ENCODE measurements at regions not wholly inside any gene's neighbourhood (a gene's known extent, or its start where the extent isn't known, plus 50 kb on each side); places are given as distances from the start of the nearest gene placed in this dataset.

DNA sequence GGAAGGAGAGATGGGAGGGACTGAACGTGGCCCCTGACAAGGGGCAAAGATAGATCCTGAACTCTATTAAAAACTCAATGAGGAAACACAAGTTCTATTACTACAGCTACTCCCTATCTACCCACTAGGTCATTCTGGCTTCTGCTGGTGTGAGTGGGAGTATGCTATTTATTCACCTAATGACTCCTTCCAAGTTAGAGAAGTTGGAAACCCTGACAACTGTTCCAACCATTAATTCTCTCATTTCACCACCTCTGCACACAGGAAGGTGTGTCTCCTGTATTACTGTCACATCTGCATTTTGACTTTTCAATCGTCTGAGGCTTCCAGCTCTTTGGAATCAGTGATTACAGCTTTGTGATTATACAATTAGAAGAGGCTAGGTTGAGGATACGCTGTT lies 169.4 kb upstream of the ADO start:
- no peak overlapping the region for H3K27ac ChIP-seq (ENCODE audit: low read length)
- no peaks in the 10 kb centered on the region for H3K4me1 ChIP-seq (ENCODE audit: insufficient read depth, low read length)

DNA sequence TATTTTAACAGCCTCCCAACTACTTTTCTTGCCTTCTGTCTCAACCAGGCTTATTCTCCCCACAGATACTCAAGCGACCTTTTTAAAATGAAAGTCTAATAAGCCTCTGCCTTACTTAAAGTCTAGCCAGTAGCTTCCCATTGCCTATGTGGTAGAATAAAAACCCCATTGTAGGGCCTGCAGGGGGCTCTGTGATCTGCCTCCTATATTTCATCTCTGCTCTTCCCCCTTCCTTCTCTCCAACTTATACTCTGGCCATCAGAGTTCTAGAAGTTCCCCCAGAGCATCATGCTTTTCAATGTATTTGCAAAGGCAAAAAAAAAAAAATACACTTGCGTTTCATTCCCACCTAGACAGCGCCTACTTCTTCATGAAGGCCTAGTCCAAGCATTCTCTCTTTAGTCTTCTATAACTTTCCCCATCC lies 167.7 kb upstream of the ADO start:
- Histone ChIP-seq H3K9me3 (ENCODE audit: insufficient read depth, low read depth, low read length) (no peaks in the 10 kb centered on the region), H3K4me3 (ENCODE audit: low read length) (no peak overlapping the region), H3K9ac (ENCODE audit: low read depth, low read length) (no peak overlapping the region), H3K27ac (ENCODE audit: low read length) (no peak overlapping the region), H3K4me1 (ENCODE audit: insufficient read depth, low read length) (no peaks in the 10 kb centered on the region), H3K27me3 (ENCODE audit: insufficient read depth, low read length) (no peaks in the 10 kb centered on the region), H3K36me3 (ENCODE audit: insufficient read depth, low read depth, low read length) (no peaks in the 10 kb centered on the region)

More for the DNA sequence above, 169.4 kb upstream of the ADO start:
- H3K36me3 ChIP-seq (ENCODE audit: insufficient read depth, low read depth, low read length) = no peaks in the 10 kb centered on the region
- no peaks in the 10 kb centered on the region for H3K9me3 ChIP-seq (ENCODE audit: insufficient read depth, low read depth, low read length)
- no peaks in the 10 kb centered on the region for H3K27me3 ChIP-seq (ENCODE audit: insufficient read depth, low read length)
- no peak overlapping the region for H3K4me3 ChIP-seq (ENCODE audit: low read length)
- H3K9ac ChIP-seq (ENCODE audit: low read depth, low read length) = no peak overlapping the region

DNA sequence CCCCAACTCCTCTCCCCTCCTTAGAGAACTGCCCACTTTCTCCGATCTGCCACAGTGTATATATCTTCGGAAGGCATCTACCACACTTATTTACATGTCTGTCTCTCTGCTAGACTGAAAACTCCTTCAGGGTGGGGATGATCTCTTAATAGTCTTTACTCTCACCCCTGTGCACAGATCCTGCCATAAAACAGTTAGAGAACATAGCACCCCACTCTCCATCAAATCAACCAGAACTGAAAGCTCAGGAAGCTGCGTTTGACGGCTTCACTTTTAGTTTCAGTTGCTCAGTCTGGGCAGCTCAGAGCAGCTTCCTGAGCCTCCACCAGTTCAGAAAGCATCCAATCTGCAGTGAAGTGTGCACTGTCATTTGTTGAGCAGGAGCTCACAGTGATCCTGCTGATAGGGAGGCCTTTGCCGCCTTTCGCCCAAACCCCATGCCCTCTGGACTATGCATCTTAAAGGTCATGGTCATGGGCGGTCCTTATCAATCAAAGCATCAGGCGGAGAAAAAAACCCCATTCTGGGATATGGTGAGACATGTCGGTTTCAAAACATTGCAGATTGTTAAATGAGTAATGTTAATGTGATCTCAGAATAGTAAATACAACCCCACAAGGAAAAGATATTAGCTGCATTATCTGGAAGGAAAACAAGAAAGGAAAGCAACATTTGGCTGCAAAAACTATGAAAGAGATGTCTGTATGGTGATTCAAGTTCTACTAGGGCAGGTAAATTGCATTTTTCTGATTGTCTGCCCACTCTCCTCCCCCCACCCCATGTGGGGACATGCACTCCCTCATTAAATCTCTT lies 167.1 kb upstream of the ADO start:
- Histone ChIP-seq H3K36me3 (ENCODE audit: insufficient read depth, low read depth, low read length) (no peaks in the 10 kb centered on the region), H3K9me3 (ENCODE audit: insufficient read depth, low read depth, low read length) (no peaks in the 10 kb centered on the region), H3K27ac (ENCODE audit: low read length) (no peak overlapping the region), H3K9ac (ENCODE audit: low read depth, low read length) (no peak overlapping the region), H3K4me3 (ENCODE audit: low read length) (no peak overlapping the region), H3K4me1 (ENCODE audit: insufficient read depth, low read length) (no peaks in the 10 kb centered on the region), H3K27me3 (ENCODE audit: insufficient read depth, low read length) (no peaks in the 10 kb centered on the region)

DNA sequence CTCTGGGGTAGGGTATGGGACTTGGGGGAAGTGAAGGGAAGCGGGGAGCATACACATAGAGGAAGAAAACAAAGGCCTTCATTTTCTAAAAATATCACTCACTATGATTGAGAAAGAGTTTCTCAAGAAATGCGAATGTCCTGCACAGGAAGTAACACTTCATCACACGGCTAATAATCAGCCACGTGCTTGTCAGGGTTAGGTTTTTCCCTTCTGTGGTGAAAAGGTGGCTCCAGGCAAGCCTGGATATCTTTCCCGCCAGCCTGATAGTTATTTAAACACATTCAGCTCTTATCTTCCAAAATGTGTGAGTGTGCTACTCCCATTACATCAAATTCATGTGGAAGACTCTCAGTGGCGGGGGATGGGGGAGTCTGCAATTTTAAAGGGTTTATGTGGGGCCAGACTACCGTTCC lies 166.4 kb upstream of the ADO start:
- Histone ChIP-seq H3K27ac (ENCODE audit: low read length) (no peak overlapping the region), H3K9me3 (ENCODE audit: insufficient read depth, low read depth, low read length) (no peaks in the 10 kb centered on the region), H3K27me3 (ENCODE audit: insufficient read depth, low read length) (no peaks in the 10 kb centered on the region), H3K4me3 (ENCODE audit: low read length) (no peak overlapping the region), H3K9ac (ENCODE audit: low read depth, low read length) (no peak overlapping the region), H3K36me3 (ENCODE audit: insufficient read depth, low read depth, low read length) (no peaks in the 10 kb centered on the region), H3K4me1 (ENCODE audit: insufficient read depth, low read length) (no peaks in the 10 kb centered on the region)

DNA sequence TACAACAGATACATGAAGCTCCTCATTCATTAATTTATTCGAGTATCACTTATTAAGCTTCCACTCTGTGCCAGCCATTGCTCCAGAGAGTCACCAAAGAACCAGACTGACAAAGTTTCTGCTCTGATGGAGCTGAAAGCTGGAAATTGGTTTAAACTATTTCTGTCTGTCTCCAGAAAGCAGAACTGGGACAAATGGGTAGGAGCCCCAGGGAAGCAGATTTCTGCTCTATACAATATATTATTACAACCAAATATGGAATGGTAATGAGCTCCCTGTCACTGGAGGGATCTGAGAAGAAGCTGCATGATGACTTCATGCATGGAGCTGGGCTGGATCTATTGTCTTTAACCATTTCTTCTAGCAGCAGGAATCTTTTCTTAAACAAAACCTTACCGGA lies 165.4 kb upstream of the ADO start:
- H3K4me1 ChIP-seq (ENCODE audit: insufficient read depth, low read length) = no peaks in the 10 kb centered on the region
- no peaks in the 10 kb centered on the region for H3K9me3 ChIP-seq (ENCODE audit: insufficient read depth, low read depth, low read length)
- H3K36me3 ChIP-seq (ENCODE audit: insufficient read depth, low read depth, low read length) = no peaks in the 10 kb centered on the region
- no peak overlapping the region for H3K4me3 ChIP-seq (ENCODE audit: low read length)
- H3K9ac ChIP-seq (ENCODE audit: low read depth, low read length) = no peak overlapping the region
- no peak overlapping the region for H3K27ac ChIP-seq (ENCODE audit: low read length)
- H3K27me3 ChIP-seq (ENCODE audit: insufficient read depth, low read length) = no peaks in the 10 kb centered on the region

DNA sequence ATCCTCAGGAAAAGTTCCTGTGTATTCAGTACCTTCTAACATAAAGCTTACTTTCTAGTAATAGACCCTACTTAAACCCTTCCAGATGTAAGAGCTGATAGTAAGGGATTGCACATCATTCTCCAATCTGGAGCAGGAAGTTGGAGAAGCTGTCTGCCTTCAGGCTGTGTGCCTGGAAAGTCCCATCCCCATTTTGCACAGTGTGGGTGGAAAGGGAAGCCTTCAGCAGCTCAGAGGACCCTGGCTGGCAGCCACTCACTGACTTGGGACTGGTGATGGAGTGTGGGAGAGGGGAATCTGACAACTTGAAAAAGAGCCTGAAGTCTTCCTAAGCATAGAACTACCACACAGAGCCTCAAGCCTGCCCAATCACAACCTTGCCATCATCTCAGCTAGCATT lies 164.1 kb upstream of the ADO start:
- H3K4me1 ChIP-seq (ENCODE audit: insufficient read depth, low read length) = no peaks in the 10 kb centered on the region
- H3K36me3 ChIP-seq (ENCODE audit: insufficient read depth, low read depth, low read length) = no peaks in the 10 kb centered on the region
- H3K27ac ChIP-seq (ENCODE audit: low read length) = no peak overlapping the region
- H3K27me3 ChIP-seq (ENCODE audit: insufficient read depth, low read length) = no peaks in the 10 kb centered on the region
- no peaks in the 10 kb centered on the region for H3K9me3 ChIP-seq (ENCODE audit: insufficient read depth, low read depth, low read length)
- no peak overlapping the region for H3K9ac ChIP-seq (ENCODE audit: low read depth, low read length)
- H3K4me3 ChIP-seq (ENCODE audit: low read length) = no peak overlapping the region

DNA sequence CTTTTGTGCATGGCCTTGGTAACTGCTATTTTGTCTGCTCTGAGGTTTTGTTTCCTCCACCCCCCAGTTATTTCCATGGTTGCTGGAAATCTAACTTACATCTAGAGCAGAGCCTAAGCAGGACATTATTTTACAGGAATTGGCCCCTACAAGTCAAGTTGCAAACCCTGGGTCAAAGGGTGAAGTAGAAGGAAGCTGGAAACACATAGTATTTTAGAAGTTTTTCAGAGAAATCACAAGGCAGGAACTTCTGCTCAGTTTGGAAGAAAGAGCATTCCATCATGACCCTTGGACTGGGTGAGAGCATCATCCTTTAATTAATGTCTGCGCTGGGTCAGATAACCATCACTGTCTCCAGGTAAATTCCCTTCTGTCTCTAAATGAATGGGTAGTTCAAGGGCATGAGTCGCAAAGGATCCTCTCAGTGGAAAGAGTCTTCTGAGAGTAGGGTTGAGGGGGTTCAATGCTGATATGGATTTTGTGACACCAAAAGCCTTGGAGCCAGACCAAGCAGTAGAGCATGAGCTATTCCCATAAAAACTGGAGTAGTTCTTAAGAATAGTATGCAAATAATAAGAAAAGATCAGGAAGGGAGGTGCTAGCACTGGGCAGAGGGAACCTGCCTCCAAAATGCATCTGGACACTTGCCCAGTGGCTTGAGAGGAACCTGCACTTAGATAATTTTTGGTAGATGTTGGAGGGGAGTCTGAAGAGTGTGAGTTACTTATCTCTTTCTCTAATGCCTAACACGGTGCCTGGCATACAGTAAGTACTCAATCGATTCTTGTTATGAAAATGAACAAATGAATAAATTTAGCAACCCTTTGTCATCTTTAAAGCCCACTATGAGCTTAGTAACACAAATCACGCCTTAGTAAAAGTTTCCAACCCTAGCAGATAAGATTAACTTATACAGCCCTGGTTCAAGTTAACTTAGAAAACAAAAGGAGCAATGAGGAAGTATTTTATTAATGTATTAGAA lies 160.6 kb upstream of the ADO start:
- no peaks in the 10 kb centered on the region for H3K9me3 ChIP-seq (ENCODE audit: insufficient read depth, low read depth, low read length)

DNA sequence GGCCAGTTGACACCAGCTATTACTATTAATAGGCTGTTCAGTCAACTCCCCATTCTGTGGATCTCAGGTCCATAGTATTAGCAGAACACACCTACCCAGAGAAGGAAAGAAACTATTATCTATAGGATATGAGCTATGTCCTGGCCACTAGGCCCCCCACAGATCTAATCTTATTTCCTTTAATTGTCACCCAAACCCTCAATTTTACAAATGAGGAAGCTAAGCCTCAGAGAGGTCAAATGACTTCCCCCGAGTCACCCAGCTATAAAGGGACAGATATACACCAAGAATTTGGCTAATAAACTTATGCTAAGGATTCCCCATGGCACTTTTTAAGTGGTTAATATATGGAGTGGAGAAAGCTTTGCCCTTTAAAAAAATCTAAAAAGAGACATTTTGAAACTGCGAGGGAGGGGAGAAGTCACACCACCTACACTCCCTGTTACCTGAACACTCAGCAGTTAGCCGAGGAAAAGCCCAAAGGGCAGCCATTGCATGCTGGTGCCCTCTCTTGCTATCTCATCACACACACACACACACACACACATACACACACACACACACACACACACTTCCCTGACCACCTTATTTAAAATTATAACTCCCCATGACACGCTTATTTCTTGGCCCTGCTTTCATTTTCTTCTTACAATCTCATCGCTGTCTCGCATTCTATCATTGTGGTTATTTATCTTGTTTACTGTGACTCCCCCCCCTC lies 157.0 kb upstream of the ADO start:
- no peak overlapping the region for H3K27ac ChIP-seq (ENCODE audit: low read length)
- H3K4me3 ChIP-seq (ENCODE audit: low read length) = no peak overlapping the region
- no peaks in the 10 kb centered on the region for H3K9me3 ChIP-seq (ENCODE audit: insufficient read depth, low read depth, low read length)
- no peaks in the 10 kb centered on the region for H3K27me3 ChIP-seq (ENCODE audit: insufficient read depth, low read length)
- H3K4me1 ChIP-seq (ENCODE audit: insufficient read depth, low read length) = no peaks in the 10 kb centered on the region
- H3K36me3 ChIP-seq (ENCODE audit: insufficient read depth, low read depth, low read length) = no peaks in the 10 kb centered on the region
- no peak overlapping the region for H3K9ac ChIP-seq (ENCODE audit: low read depth, low read length)

More for the DNA sequence above, 160.6 kb upstream of the ADO start:
- Histone ChIP-seq H3K4me1 (ENCODE audit: insufficient read depth, low read length) (no peaks in the 10 kb centered on the region), H3K27ac (ENCODE audit: low read length) (no peak overlapping the region), H3K4me3 (ENCODE audit: low read length) (no peak overlapping the region), H3K27me3 (ENCODE audit: insufficient read depth, low read length) (no peaks in the 10 kb centered on the region), H3K9ac (ENCODE audit: low read depth, low read length) (no peak overlapping the region), H3K36me3 (ENCODE audit: insufficient read depth, low read depth, low read length) (no peaks in the 10 kb centered on the region)

DNA sequence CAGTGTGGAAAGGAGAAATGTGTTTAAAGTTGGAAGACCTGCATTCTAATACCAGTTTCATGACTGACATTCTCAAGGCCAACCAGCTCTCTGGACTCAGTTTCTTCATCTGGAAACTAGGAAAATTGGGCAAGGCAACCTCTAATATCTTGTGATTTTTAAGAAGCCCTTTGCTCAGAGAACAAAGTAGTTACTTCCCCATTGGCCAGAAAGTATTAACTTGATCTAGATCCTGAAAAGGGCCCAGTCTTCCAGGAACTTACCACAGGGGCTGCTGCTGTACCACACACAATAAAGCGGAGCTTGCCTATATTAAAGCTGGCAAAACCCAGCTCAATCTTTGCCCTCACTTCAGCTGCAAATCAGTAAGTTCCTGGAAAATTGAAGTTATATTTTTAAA lies 155.6 kb upstream of the ADO start:
- no peaks in the 10 kb centered on the region for H3K36me3 ChIP-seq (ENCODE audit: insufficient read depth, low read depth, low read length)
- no peaks in the 10 kb centered on the region for H3K27me3 ChIP-seq (ENCODE audit: insufficient read depth, low read length)
- H3K27ac ChIP-seq (ENCODE audit: low read length) = no peak overlapping the region
- H3K9ac ChIP-seq (ENCODE audit: low read depth, low read length) = no peak overlapping the region
- no peaks in the 10 kb centered on the region for H3K4me1 ChIP-seq (ENCODE audit: insufficient read depth, low read length)
- no peak overlapping the region for H3K4me3 ChIP-seq (ENCODE audit: low read length)
- no peaks in the 10 kb centered on the region for H3K9me3 ChIP-seq (ENCODE audit: insufficient read depth, low read depth, low read length)

DNA sequence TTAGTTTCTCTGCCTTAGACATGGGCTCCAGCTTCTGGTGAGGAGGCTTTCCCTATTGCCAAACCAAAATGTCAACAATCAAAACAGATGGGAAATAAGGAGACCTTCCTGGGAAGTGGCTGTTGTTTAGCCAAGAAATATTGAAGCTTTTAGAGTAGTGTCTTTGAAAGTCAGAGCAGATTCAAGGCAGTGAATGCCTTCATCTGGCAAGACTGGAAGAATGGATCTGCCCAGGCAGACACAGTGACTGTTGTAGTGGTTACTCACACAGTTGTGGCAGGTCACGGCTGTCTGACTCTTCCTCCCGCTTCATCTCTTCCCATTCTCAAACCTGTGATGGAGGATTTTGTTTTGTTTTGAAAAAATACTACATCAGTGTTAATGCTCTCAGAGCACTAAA lies 154.1 kb upstream of the ADO start:
- no peaks in the 10 kb centered on the region for H3K9me3 ChIP-seq (ENCODE audit: insufficient read depth, low read depth, low read length)
- no peaks in the 10 kb centered on the region for H3K36me3 ChIP-seq (ENCODE audit: insufficient read depth, low read depth, low read length)
- H3K27me3 ChIP-seq (ENCODE audit: insufficient read depth, low read length) = no peaks in the 10 kb centered on the region
- H3K27ac ChIP-seq (ENCODE audit: low read length) = no peak overlapping the region
- no peak overlapping the region for H3K9ac ChIP-seq (ENCODE audit: low read depth, low read length)
- no peak overlapping the region for H3K4me3 ChIP-seq (ENCODE audit: low read length)
- no peaks in the 10 kb centered on the region for H3K4me1 ChIP-seq (ENCODE audit: insufficient read depth, low read length)

DNA sequence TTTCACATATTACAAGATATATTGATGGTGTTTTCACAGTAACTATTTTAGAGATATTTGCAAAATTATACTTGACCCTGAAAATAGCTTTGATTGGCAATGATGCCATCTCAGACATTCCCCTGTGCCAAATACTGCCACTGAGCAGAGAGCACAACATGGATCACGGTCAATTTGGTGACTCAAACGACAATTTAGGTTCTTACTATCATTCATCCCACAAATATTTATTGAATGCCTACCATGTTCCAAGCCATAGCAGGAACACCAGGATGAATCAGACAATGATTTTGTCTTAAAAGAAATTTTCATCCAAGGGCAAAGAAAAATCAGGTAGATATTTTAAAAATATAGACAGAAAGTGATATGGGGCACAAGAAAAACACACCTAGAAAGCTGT lies 153.2 kb upstream of the ADO start:
- no peaks in the 10 kb centered on the region for H3K36me3 ChIP-seq (ENCODE audit: insufficient read depth, low read depth, low read length)
- H3K9ac ChIP-seq (ENCODE audit: low read depth, low read length) = no peak overlapping the region
- no peak overlapping the region for H3K27ac ChIP-seq (ENCODE audit: low read length)
- no peaks in the 10 kb centered on the region for H3K9me3 ChIP-seq (ENCODE audit: insufficient read depth, low read depth, low read length)
- H3K4me3 ChIP-seq (ENCODE audit: low read length) = no peak overlapping the region
- H3K4me1 ChIP-seq (ENCODE audit: insufficient read depth, low read length) = no peaks in the 10 kb centered on the region
- no peaks in the 10 kb centered on the region for H3K27me3 ChIP-seq (ENCODE audit: insufficient read depth, low read length)

Measured in iPS-20b (cell line).